Ovary (tissue), 3 donors: ENCODE measurements at regions not wholly inside any gene's neighbourhood (a gene's known extent, or its start where the extent isn't known, plus 50 kb on each side); places are given as distances from the start of the nearest gene placed in this dataset.

Source experiments
- EP300 ChIP-seq: sonication (generic); formaldehyde crosslinking; IDR thresholded peaks from one replicate; pipeline ENCODE4 v1.6.1; 2017; ENCODE audit warnings: antibody characterized with exemption
- TF ChIP-seq, protein P1 (sequence below), 3 donors: fragments of 450-650 bp in 2 of 3; fragments of 200-600 bp in 1 of 3; IDR thresholded peaks; one replicate each; pipeline versions ENCODE4 v1.5.1 to v1.8.0; 2016 to 2022; ENCODE audit warnings: antibody characterized with exemption in 3 of 3, mild to moderate bottlenecking in 1 of 3
- donor health status: DM: no; HTN: no; CAD: no.

GRCh38 chr2:12164689-12165088 is 418.3 kb downstream of the LPIN1 start:
- TF ChIP-seq, protein P1, sequence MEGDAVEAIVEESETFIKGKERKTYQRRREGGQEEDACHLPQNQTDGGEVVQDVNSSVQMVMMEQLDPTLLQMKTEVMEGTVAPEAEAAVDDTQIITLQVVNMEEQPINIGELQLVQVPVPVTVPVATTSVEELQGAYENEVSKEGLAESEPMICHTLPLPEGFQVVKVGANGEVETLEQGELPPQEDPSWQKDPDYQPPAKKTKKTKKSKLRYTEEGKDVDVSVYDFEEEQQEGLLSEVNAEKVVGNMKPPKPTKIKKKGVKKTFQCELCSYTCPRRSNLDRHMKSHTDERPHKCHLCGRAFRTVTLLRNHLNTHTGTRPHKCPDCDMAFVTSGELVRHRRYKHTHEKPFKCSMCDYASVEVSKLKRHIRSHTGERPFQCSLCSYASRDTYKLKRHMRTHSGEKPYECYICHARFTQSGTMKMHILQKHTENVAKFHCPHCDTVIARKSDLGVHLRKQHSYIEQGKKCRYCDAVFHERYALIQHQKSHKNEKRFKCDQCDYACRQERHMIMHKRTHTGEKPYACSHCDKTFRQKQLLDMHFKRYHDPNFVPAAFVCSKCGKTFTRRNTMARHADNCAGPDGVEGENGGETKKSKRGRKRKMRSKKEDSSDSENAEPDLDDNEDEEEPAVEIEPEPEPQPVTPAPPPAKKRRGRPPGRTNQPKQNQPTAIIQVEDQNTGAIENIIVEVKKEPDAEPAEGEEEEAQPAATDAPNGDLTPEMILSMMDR (IDR thresholded peaks at IDR 0.05): no peak
- TF ChIP-seq EP300: no peak
